ENCODE measurements at regions not wholly inside any gene's neighbourhood (a gene's known extent, or its start where the extent isn't known, plus 50 kb on each side); places are given as distances from the start of the nearest gene placed in this dataset.

- TF ChIP-seq, protein P1, sequence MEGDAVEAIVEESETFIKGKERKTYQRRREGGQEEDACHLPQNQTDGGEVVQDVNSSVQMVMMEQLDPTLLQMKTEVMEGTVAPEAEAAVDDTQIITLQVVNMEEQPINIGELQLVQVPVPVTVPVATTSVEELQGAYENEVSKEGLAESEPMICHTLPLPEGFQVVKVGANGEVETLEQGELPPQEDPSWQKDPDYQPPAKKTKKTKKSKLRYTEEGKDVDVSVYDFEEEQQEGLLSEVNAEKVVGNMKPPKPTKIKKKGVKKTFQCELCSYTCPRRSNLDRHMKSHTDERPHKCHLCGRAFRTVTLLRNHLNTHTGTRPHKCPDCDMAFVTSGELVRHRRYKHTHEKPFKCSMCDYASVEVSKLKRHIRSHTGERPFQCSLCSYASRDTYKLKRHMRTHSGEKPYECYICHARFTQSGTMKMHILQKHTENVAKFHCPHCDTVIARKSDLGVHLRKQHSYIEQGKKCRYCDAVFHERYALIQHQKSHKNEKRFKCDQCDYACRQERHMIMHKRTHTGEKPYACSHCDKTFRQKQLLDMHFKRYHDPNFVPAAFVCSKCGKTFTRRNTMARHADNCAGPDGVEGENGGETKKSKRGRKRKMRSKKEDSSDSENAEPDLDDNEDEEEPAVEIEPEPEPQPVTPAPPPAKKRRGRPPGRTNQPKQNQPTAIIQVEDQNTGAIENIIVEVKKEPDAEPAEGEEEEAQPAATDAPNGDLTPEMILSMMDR (IDR thresholded peaks at IDR 0.05; ENCODE audit: borderline replicate concordance, extremely low read depth, low read length, poor library complexity, severe bottlenecking): no peak
- no peak for TF ChIP-seq EZH2 (IDR thresholded peaks at IDR 0.05; ENCODE audit: borderline replicate concordance, low read depth, low read length, severe bottlenecking)
Measured at GRCh38 chr11:129536338-129536737, 160.7 kb downstream of the BARX2 start.

All from DND-41 (cell line).